ENCODE measurements at regions not wholly inside any gene's neighbourhood (a gene's known extent, or its start where the extent isn't known, plus 50 kb on each side); places are given as distances from the start of the nearest gene placed in this dataset.

DNA sequence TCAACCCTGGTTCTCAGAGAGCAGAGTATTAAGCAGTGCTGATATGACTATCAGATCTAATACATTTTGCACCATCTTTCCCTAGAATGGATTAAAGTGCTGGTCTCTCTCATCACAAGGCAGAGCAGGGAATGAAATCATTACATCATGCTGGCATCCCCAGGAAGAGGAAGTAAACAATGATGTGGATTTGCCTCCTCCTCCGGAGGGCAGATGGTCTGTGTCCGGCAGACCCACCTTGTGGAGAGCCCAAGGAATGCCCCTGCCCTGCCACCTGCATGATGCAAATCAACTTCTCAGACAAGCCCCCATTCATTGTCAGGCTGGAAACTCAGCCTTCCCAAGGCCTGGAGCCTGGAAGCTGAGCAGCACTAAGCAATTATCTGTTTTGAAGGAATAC lies 1149.1 kb downstream of the VRK1 start:
- TF ChIP-seq CTCF (IDR thresholded peaks at IDR 0.05; ENCODE audit: poor library complexity) (no peak), EZH2 (IDR thresholded peaks at IDR 0.05; ENCODE audit: borderline replicate concordance) (no peak)
